ENCODE measurements at regions not wholly inside any gene's neighbourhood (a gene's known extent, or its start where the extent isn't known, plus 50 kb on each side); places are given as distances from the start of the nearest gene placed in this dataset.

DNA sequence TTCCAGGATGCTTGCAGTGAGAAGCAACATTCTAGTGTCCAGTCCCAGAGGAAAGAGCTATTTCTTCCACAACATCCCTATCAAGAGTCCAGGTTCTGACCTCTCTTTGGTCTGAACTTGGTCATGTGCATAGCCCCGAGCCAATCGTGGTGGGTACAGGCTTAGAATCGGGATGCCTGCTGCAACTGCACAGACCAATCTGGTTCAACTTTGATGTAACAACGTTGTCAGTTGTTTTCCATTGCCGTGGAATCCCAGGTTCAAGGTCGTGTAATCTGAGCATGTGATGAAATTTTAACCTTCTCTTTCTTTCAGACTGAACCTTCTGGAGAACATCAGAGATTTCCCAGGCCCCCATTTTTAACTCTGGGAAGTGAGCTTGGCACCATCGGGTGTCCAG lies 130.5 kb downstream of the ANKRD60 start:
- Histone ChIP-seq H3K27ac (ENCODE audit: low read depth, low read length, poor library complexity, severe bottlenecking) (no peak overlapping the region), H3K4me1 (ENCODE audit: insufficient read depth, low read length, poor library complexity, severe bottlenecking) (no peaks in the 10 kb centered on the region), H3K27me3 (replicated peaks; ENCODE audit: insufficient read depth, low read depth, low read length, poor library complexity) (peaks cover 4% of the 10 kb centered on the region), H3K36me3 (ENCODE audit: insufficient read depth, low read length, poor library complexity, severe bottlenecking) (no peaks in the 10 kb centered on the region), H3K4me3 (ENCODE audit: low read depth, low read length, poor library complexity, severe bottlenecking) (no peak overlapping the region), H3K9me3 (ENCODE audit: low read depth, low read length, poor library complexity, severe bottlenecking) (no peaks in the 10 kb centered on the region)
- no peak for TF ChIP-seq EZH2 (IDR thresholded peaks at IDR 0.05; ENCODE audit: borderline replicate concordance, low read depth, low read length, poor library complexity, severe bottlenecking)
- TF ChIP-seq, protein P1, sequence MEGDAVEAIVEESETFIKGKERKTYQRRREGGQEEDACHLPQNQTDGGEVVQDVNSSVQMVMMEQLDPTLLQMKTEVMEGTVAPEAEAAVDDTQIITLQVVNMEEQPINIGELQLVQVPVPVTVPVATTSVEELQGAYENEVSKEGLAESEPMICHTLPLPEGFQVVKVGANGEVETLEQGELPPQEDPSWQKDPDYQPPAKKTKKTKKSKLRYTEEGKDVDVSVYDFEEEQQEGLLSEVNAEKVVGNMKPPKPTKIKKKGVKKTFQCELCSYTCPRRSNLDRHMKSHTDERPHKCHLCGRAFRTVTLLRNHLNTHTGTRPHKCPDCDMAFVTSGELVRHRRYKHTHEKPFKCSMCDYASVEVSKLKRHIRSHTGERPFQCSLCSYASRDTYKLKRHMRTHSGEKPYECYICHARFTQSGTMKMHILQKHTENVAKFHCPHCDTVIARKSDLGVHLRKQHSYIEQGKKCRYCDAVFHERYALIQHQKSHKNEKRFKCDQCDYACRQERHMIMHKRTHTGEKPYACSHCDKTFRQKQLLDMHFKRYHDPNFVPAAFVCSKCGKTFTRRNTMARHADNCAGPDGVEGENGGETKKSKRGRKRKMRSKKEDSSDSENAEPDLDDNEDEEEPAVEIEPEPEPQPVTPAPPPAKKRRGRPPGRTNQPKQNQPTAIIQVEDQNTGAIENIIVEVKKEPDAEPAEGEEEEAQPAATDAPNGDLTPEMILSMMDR (conservative IDR thresholded peaks at IDR 0.05; ENCODE audit: low read depth, low read length) = no peak
- ChIA-PET POLR2A (ENCODE audit: low non-redundant PET) (interaction anchor here (0.6 kb wide), 1 partner anchor 366 kb away, joined by 5 read pairs; no protein-coding TSS in a partner anchor), CTCF (no interaction called here)
- no peak for DNase-seq (ENCODE audit: low spot score)
- intact Hi-C loops (cut with micrococcal nuclease; ENCODE audit: unreplicated experiment) = no loop called here
- BruUV-seq (replicated peaks) = no TSS peak

DNA sequence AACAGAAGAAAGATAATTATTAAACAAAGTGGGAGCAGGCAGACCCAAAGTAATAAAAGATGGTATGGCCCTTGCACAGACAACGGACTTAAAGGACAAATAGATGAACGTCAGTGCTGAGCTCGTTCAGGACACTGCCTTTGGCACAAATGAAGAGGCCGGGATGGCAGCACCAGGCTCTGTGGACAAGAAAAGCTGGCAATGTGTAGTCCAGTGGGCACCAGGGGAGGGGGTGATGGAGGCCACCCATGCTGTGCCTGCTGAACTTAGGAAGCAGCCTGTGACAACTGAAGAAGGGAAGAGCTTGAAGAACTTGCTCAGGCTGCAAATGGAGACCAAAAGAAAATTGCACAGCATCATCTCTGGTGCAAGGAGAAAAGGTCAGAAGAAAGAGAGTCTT lies 131.0 kb downstream of the ANKRD60 start:
- H3K27ac ChIP-seq (ENCODE audit: low read depth, low read length, poor library complexity, severe bottlenecking) = no peak overlapping the region
- no peak for DNase-seq (ENCODE audit: low spot score)
- H3K4me3 ChIP-seq (ENCODE audit: low read depth, low read length, poor library complexity, severe bottlenecking) = no peak overlapping the region
- no peaks in the 10 kb centered on the region for H3K36me3 ChIP-seq (ENCODE audit: insufficient read depth, low read length, poor library complexity, severe bottlenecking)
- intact Hi-C loops (cut with micrococcal nuclease; ENCODE audit: unreplicated experiment) = no loop called here
- ChIA-PET CTCF (no interaction called here), POLR2A (ENCODE audit: low non-redundant PET) (interaction anchor here (0.6 kb wide), 1 partner anchor 367 kb away, joined by 5 read pairs; no protein-coding TSS in a partner anchor)
- H3K4me1 ChIP-seq (ENCODE audit: insufficient read depth, low read length, poor library complexity, severe bottlenecking) = no peaks in the 10 kb centered on the region
- no TSS peak for BruUV-seq (replicated peaks)
- no peaks in the 10 kb centered on the region for H3K27me3 ChIP-seq (replicated peaks; ENCODE audit: insufficient read depth, low read depth, low read length, poor library complexity)
- TF ChIP-seq, protein P1 (conservative IDR thresholded peaks at IDR 0.05; ENCODE audit: low read depth, low read length) = no peak
- TF ChIP-seq EZH2 (IDR thresholded peaks at IDR 0.05; ENCODE audit: borderline replicate concordance, low read depth, low read length, poor library complexity, severe bottlenecking) = no peak
- no peaks in the 10 kb centered on the region for H3K9me3 ChIP-seq (ENCODE audit: low read depth, low read length, poor library complexity, severe bottlenecking)

DNA sequence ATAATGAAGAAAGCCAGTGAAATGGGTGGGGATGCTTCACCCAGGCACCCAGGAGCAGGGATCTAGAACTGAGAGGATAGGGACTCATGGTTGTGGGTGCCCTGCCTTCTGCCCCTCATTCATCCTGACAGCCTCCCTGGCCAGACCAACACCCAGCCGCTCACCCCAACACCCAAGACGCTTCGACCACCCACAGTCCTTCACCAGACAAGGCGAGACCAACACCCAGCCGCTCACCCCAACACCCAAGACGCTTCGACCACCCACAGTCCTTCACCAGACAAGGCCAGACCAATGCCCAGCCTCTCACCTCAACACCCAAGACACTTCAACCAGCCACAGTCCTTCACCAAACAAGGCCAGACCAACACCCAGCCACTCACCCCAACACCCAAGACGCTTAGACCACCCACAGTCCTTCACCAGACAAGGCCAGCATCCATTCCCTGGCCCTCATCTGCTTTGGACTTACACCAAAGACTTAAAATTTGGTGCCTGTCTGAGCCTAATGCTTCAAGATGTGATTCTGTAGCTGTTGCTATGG lies 131.5 kb downstream of the ANKRD60 start:
- H3K9me3 ChIP-seq (ENCODE audit: low read depth, low read length, poor library complexity, severe bottlenecking) = no peaks in the 10 kb centered on the region
- BruUV-seq (replicated peaks) = no TSS peak
- intact Hi-C loops (cut with micrococcal nuclease; ENCODE audit: unreplicated experiment) = no loop called here
- H3K4me1 ChIP-seq (ENCODE audit: insufficient read depth, low read length, poor library complexity, severe bottlenecking) = no peaks in the 10 kb centered on the region
- no peaks in the 10 kb centered on the region for H3K27me3 ChIP-seq (replicated peaks; ENCODE audit: insufficient read depth, low read depth, low read length, poor library complexity)
- H3K27ac ChIP-seq (ENCODE audit: low read depth, low read length, poor library complexity, severe bottlenecking) = no peak overlapping the region
- ChIA-PET POLR2A (ENCODE audit: low non-redundant PET) (no interaction called here), CTCF (no interaction called here)
- no peak overlapping the region for H3K4me3 ChIP-seq (ENCODE audit: low read depth, low read length, poor library complexity, severe bottlenecking)
- no peak for DNase-seq (ENCODE audit: low spot score)
- H3K36me3 ChIP-seq (ENCODE audit: insufficient read depth, low read length, poor library complexity, severe bottlenecking) = no peaks in the 10 kb centered on the region
- TF ChIP-seq, protein P1 (conservative IDR thresholded peaks at IDR 0.05; ENCODE audit: low read depth, low read length) = no peak
- TF ChIP-seq EZH2 (IDR thresholded peaks at IDR 0.05; ENCODE audit: borderline replicate concordance, low read depth, low read length, poor library complexity, severe bottlenecking) = no peak
